ENCODE measurements at regions not wholly inside any gene's neighbourhood (a gene's known extent, or its start where the extent isn't known, plus 50 kb on each side); places are given as distances from the start of the nearest gene placed in this dataset.

GRCh38 chr11:69240332-69241074, 53.5 kb upstream of the MYEOV start:
- Histone ChIP-seq H3K27ac (no peak overlapping the region), H3K79me2 (ENCODE audit: low read depth) (no peaks in the 10 kb centered on the region), H2AFZ (no peak overlapping the region), H3K4me3 (no peak overlapping the region), H3K9me3 (ENCODE audit: insufficient read depth, low read depth) (no peaks in the 10 kb centered on the region), H3K4me1 (replicated peaks; ENCODE audit: insufficient read depth) (no peaks in the 10 kb centered on the region), H3K36me3 (ENCODE audit: low read depth) (no peaks in the 10 kb centered on the region), H3K4me2 (no peak overlapping the region), H3F3A (ENCODE audit: insufficient read depth, low read depth) (no peaks in the 10 kb centered on the region), H3K27me3 (ENCODE audit: insufficient read depth, low read depth) (no peaks in the 10 kb centered on the region), H4K20me1 (ENCODE audit: insufficient read depth) (no peaks in the 10 kb centered on the region), H3K9me2 (ENCODE audit: insufficient read depth) (no peaks in the 10 kb centered on the region)
- no peak for DNase-seq
- no TSS peak for BruUV-seq (replicated peaks)
- ChIA-PET CTCF (interaction anchor here (0.7 kb wide), 1 partner anchor 34 kb away, joined by 3 read pairs; no protein-coding TSS in a partner anchor), POLR2A (ENCODE audit: unreplicated experiment) (no interaction called here)
- TF ChIP-seq CTCF (conservative IDR thresholded peaks at IDR 0.05): peak; percentile 66
- TF ChIP-seq EZH2 (IDR thresholded peaks at IDR 0.05; ENCODE audit: low read depth): no peak
- intact Hi-C loops (cut with micrococcal nuclease; ENCODE audit: unreplicated experiment): loop anchor here (2.0 kb wide), 1 partner anchor 58 kb away; no protein-coding TSS in a partner anchor

DNA sequence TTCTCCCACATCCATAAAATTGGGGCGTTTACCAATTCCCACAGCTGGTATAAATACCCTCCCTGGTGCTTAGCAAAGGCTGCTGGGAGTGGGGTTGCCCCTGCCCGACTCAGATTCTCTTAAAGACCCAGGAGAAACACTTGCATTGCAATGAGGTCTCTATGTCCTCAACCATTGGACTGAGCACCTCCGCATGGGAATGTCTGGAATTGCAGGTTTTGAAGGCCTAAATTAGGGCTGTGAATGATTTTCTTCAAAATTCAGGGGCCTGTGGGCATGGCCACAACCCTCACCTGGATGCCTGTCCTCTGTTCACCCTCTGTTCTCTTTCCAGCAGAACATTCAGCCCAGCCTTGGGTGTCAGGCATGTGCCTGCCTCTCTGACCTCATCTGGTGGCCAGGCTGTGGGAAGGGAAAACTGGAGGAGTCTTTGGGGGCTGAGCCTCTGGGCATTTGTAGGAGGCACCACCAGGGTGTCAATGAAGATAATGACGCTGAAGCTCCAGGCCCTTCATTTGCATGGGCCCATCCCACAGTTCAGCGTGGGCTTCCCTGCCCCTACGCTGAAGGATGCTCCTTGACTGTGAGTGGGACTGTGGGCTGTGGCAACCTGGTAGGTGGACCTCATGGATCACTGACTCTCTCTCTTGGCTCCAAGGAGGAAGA, 52.7 kb upstream of the MYEOV start:
- H3K79me2 ChIP-seq (ENCODE audit: low read depth): no peaks in the 10 kb centered on the region
- no peaks in the 10 kb centered on the region for H3K9me3 ChIP-seq (ENCODE audit: insufficient read depth, low read depth)
- H3K4me3 ChIP-seq: no peak overlapping the region
- H3K27ac ChIP-seq: no peak overlapping the region
- no peaks in the 10 kb centered on the region for H3F3A ChIP-seq (ENCODE audit: insufficient read depth, low read depth)
- no peaks in the 10 kb centered on the region for H3K27me3 ChIP-seq (ENCODE audit: insufficient read depth, low read depth)
- TF ChIP-seq CTCF (conservative IDR thresholded peaks at IDR 0.05) (0 out of 2 replicates have a peak, but pooled peaks have one; percentile 13), EZH2 (IDR thresholded peaks at IDR 0.05; ENCODE audit: low read depth) (no peak)
- no peaks in the 10 kb centered on the region for H3K36me3 ChIP-seq (ENCODE audit: low read depth)
- H3K4me1 ChIP-seq (replicated peaks; ENCODE audit: insufficient read depth): no peaks in the 10 kb centered on the region
- H3K4me2 ChIP-seq: no peak overlapping the region
- no peak overlapping the region for H2AFZ ChIP-seq
- H4K20me1 ChIP-seq (ENCODE audit: insufficient read depth): no peaks in the 10 kb centered on the region
- no peak for DNase-seq
- POLR2A ChIA-PET (ENCODE audit: unreplicated experiment): no interaction called here
- CTCF ChIA-PET: interaction anchor here (0.7 kb wide), 1 partner anchor 33 kb away, joined by 3 read pairs; no protein-coding TSS in a partner anchor
- H3K9me2 ChIP-seq (ENCODE audit: insufficient read depth): no peaks in the 10 kb centered on the region
- BruUV-seq (replicated peaks): no TSS peak
- intact Hi-C loops (cut with micrococcal nuclease; ENCODE audit: unreplicated experiment): loop anchor here (2.0 kb wide), 1 partner anchor 58 kb away; no protein-coding TSS in a partner anchor

GRCh38 chr11:69241844-69242243, 52.1 kb upstream of the MYEOV start:
- H3K27me3 ChIP-seq (ENCODE audit: insufficient read depth, low read depth): no peaks in the 10 kb centered on the region
- TF ChIP-seq EZH2 (IDR thresholded peaks at IDR 0.05; ENCODE audit: low read depth): no peak
- TF ChIP-seq CTCF (conservative IDR thresholded peaks at IDR 0.05): no peak
- BruUV-seq (replicated peaks): no TSS peak
- no peaks in the 10 kb centered on the region for H3K79me2 ChIP-seq (ENCODE audit: low read depth)
- H2AFZ ChIP-seq: no peak overlapping the region
- intact Hi-C loops (cut with micrococcal nuclease; ENCODE audit: unreplicated experiment): loop anchor here (2.0 kb wide), 1 partner anchor 57 kb away; no protein-coding TSS in a partner anchor
- no peaks in the 10 kb centered on the region for H3K36me3 ChIP-seq (ENCODE audit: low read depth)
- no peaks in the 10 kb centered on the region for H3F3A ChIP-seq (ENCODE audit: insufficient read depth, low read depth)
- H3K27ac ChIP-seq: no peak overlapping the region
- no peaks in the 10 kb centered on the region for H3K9me3 ChIP-seq (ENCODE audit: insufficient read depth, low read depth)
- H4K20me1 ChIP-seq (ENCODE audit: insufficient read depth): no peaks in the 10 kb centered on the region
- DNase-seq: no peak
- no peaks in the 10 kb centered on the region for H3K9me2 ChIP-seq (ENCODE audit: insufficient read depth)
- H3K4me2 ChIP-seq: no peak overlapping the region
- ChIA-PET POLR2A (ENCODE audit: unreplicated experiment) (no interaction called here), CTCF (interaction anchor here (0.6 kb wide), 1 partner anchor 115 kb away, joined by 9 read pairs; no protein-coding TSS in a partner anchor)
- H3K4me3 ChIP-seq: no peak overlapping the region
- H3K4me1 ChIP-seq (replicated peaks; ENCODE audit: insufficient read depth): no peaks in the 10 kb centered on the region
